Activated CD4-positive, alpha-beta memory T cell treated with anti-CD3 and anti-CD28 coated beads, Interleukin-2, amount 10 ng/mL, durations not matched to agents 7 days and 5 days (primary cell): ENCODE measurements at regions not wholly inside any gene's neighbourhood (a gene's known extent, or its start where the extent isn't known, plus 50 kb on each side); places are given as distances from the start of the nearest gene placed in this dataset.

Source experiments
- CTCF ChIA-PET: fragments of 350-600 bp; sonication (Branson Sonifier 250); formaldehyde crosslinking; loops from one replicate; lab custom pipeline; 2021; ENCODE audit warnings: antibody characterized with exemption, inconsistent platforms; lab: Charles Lee
- POLR2A ChIA-PET: fragments of 350-600 bp; sonication (Branson Sonifier 250); formaldehyde crosslinking; loops from one replicate; lab custom pipeline; 2021; ENCODE audit warnings: antibody characterized with exemption; lab: Charles Lee
- DNase-seq: peaks from one replicate; pipeline ENCODE4 v3.0.0-alpha.2; 2020
- H3K27ac Mint-ChIP-seq: one replicate; pipeline ENCODE4 v1.8.0; 2021; ENCODE audit warnings: mild to moderate bottlenecking, mixed read lengths
- H3K27me3 Mint-ChIP-seq: one replicate; pipeline ENCODE4 v1.8.0; 2021; ENCODE audit warnings: mixed read lengths
- H3K36me3 Mint-ChIP-seq: one replicate; pipeline ENCODE4 v1.8.0; 2021; ENCODE audit warnings: low read depth, mixed read lengths
- H3K4me1 Mint-ChIP-seq: one replicate; pipeline ENCODE4 v1.8.0; 2021; ENCODE audit warnings: mixed read lengths
- H3K4me3 Mint-ChIP-seq: one replicate; pipeline ENCODE4 v1.8.0; 2021; ENCODE audit warnings: mild to moderate bottlenecking, mixed read lengths
- H3K9me3 Mint-ChIP-seq: one replicate; pipeline ENCODE4 v1.8.0; 2021; ENCODE audit warnings: mixed read lengths

DNA sequence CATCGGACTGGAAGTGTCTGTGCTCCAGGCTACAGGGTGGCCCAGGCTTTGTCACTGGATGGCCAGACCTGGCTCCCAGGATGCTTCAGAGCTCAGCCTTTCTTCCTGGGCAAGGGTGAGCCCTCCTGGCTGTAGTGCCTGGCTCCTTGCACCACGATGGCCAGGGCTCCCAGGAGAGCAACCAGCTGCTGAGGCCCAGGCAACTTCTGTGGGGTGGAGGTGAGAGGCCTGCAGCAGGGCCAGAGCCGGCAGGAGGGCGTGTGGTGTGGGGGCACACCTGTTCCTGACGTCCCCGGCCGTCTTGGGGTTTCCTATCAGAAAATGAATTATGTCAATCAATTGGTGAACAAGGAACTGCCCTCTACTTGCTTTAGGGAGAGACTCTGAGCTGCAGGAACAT, 82.1 kb downstream of the DHCR7 start:
- H3K27me3 Mint-ChIP-seq, result no peaks in the 10 kb centered on the region
- H3K27ac Mint-ChIP-seq, result no peak overlapping the region
- no peak overlapping the region for H3K4me3 Mint-ChIP-seq
- DNase-seq, result no peak
- ChIA-PET CTCF (no interaction called here), POLR2A (no interaction called here)
- H3K36me3 Mint-ChIP-seq, result no peaks in the 10 kb centered on the region
- no peaks in the 10 kb centered on the region for H3K4me1 Mint-ChIP-seq
- no peaks in the 10 kb centered on the region for H3K9me3 Mint-ChIP-seq

DNA sequence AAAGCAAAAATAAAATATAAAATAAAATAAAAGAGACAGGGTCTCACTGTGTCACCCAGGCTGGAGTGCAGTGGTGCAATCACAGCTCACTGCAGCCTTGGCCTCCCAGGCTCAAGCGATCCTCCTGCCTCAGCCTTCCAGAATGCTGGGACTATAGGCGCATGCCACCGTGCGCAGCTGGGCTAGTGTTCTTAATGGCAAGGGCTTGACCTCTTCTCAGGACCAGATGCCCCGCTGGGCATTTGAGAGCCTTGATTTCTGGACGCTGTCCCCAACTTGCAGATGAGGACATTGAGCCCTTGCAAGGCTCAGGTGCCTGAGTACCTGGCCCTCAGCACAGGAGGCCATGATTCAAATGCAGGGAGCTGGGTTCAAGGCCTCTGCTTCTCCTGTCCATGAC, 82.6 kb downstream of the DHCR7 start:
- POLR2A ChIA-PET, result no interaction called here
- Mint-ChIP-seq H3K27ac (no peak overlapping the region), H3K4me1 (no peaks in the 10 kb centered on the region), H3K27me3 (no peaks in the 10 kb centered on the region), H3K9me3 (no peaks in the 10 kb centered on the region), H3K4me3 (no peak overlapping the region), H3K36me3 (no peaks in the 10 kb centered on the region)
- CTCF ChIA-PET, result no interaction called here
- no peak for DNase-seq

DNA sequence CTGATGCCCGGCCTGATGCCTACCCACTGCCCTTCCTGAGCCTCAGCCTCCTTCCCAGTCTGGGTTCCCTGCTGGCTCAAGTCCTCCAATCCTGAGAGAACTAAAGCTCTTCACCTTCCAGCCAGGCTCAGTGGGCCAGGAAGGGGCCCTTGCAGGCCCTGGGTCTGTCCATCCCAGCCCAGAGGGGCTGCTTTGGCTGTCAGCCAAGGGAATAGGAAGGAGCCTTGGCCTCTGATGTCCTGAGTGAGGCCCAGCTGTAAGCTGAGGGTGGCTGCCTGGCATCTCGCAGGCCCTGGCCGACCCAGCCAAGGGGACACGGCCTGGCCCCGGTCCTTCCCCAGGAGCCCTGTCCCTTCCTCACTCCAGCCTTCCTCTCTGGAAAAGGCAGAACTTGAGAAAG, 83.4 kb downstream of the DHCR7 start:
- POLR2A ChIA-PET, result no interaction called here
- Mint-ChIP-seq H3K36me3 (no peaks in the 10 kb centered on the region), H3K27me3 (no peaks in the 10 kb centered on the region), H3K4me3 (no peak overlapping the region), H3K4me1 (no peaks in the 10 kb centered on the region), H3K9me3 (no peaks in the 10 kb centered on the region), H3K27ac (no peak overlapping the region)
- CTCF ChIA-PET, result no interaction called here
- DNase-seq, result no peak

DNA sequence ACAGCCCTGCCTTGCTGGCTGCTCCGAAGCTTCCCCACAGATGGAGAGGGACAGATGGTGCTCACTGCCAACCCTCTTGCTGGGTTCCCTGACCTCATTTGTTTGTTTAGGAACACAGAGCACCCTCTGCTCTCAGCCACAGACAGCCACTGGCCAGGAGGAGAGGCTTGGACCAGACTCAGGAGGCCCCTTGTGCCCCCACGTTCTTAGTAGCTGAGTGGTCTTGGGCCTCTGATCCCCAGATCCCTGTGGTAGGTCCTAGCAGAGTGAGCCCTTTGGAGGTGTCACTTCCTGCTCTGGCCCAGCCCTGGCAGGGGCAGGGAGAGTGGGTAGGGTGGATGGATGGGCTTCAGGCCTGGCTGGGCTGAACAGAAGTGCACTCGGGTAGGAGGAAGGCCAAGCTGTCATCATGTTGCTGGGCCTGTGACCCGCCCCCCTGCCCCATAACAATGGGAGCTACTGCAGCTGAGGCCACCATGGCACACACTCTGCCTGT, 84.0 kb downstream of the DHCR7 start:
- Mint-ChIP-seq H3K27ac (no peak overlapping the region), H3K9me3 (no peaks in the 10 kb centered on the region)
- CTCF ChIA-PET, result no interaction called here

DNA sequence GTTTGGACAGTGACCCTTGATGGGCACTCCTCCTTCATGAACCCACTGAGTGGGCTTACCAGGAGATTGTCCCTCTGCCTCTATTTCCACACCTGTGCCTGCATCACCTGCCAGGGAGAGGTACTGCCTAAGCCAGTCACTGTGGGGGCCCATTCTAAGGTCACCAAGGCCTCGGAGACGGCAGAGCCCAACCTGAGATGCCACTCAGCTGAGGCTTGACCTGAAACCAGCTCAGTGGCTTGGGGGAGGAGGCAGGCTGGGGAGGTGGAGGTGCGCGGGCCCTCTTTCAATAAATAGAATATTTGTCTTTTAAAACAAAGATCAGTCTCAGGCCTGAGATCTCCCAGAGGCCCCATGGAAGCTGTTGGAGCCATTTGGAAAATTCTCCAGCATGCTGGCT, 84.5 kb downstream of the DHCR7 start:
- no peak for DNase-seq
- CTCF ChIA-PET, result no interaction called here
- POLR2A ChIA-PET, result no interaction called here
- Mint-ChIP-seq H3K4me1 (no peaks in the 10 kb centered on the region), H3K4me3 (no peak overlapping the region), H3K36me3 (no peaks in the 10 kb centered on the region), H3K9me3 (no peaks in the 10 kb centered on the region), H3K27me3 (no peaks in the 10 kb centered on the region), H3K27ac (no peak overlapping the region)

More for the DNA sequence above, 84.0 kb downstream of the DHCR7 start:
- H3K4me3 Mint-ChIP-seq, result no peak overlapping the region
- H3K4me1 Mint-ChIP-seq, result no peaks in the 10 kb centered on the region
- no peaks in the 10 kb centered on the region for H3K27me3 Mint-ChIP-seq
- POLR2A ChIA-PET, result no interaction called here
- no peaks in the 10 kb centered on the region for H3K36me3 Mint-ChIP-seq
- no peak for DNase-seq

DNA sequence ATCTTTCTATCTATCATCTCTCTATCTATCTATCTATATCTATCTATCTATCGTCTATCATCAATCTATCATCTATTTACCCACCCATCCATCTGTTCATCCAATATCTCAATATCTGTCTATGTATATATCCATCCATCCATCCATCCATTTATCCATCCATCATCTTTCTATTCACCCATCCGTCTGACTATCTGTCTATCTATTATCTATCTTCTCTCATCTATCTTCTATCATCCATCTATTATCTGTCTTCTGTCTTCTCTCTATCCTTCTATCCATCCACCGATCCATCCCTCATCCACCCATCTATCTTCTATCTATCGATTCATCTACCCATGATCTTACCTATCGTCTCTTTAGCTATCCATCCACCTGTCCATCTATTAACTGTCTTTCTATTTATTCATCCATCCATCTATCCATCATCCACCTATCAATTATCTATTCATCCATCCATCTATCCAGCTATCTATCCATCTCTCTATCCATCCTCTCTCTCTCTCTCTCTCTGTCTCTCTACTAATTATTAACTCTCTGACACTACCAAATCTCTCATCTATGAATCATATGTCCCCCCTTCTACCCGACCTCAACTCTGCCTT, 89.1 kb downstream of the DHCR7 start:
- H3K36me3 Mint-ChIP-seq, result no peaks in the 10 kb centered on the region
- CTCF ChIA-PET, result no interaction called here
- no peaks in the 10 kb centered on the region for H3K27me3 Mint-ChIP-seq
- H3K4me1 Mint-ChIP-seq, result no peaks in the 10 kb centered on the region
- DNase-seq, result no peak
- no peak overlapping the region for H3K4me3 Mint-ChIP-seq
- POLR2A ChIA-PET, result no interaction called here
- H3K27ac Mint-ChIP-seq, result no peak overlapping the region
- H3K9me3 Mint-ChIP-seq, result no peaks in the 10 kb centered on the region

DNA sequence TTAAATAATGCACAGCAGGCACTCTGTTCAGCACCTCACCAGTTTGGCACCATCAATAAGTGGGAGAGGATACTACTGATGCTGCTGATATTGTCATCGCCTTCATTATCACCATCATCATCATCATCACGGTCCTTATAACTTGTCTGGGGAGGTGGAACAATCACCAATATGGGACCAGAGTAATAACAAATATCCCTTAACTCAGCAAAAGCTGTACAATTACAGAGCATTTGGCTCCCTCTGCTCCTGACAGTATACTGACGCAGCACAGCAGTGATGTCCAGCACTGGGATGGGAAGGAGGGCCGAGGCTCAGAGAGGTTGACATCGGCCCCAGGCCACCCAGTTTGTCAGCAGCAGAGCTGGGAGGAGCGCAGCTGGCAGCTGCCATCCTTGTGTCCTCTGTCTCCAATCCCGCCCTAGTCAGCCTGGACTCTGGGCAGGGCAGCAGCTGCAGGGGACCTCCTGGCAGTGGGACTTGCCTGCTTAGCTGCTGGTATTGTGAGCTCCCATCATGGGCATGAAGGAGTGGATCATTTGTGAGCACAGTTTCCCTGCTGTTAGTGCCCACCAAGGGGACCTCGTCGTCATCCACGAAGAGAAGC, 90.0 kb downstream of the DHCR7 start:
- no peak overlapping the region for H3K4me3 Mint-ChIP-seq
- CTCF ChIA-PET, result no interaction called here
- H3K4me1 Mint-ChIP-seq, result no peaks in the 10 kb centered on the region
- no peaks in the 10 kb centered on the region for H3K36me3 Mint-ChIP-seq
- no peak for DNase-seq
- H3K9me3 Mint-ChIP-seq, result no peaks in the 10 kb centered on the region
- POLR2A ChIA-PET, result no interaction called here
- H3K27me3 Mint-ChIP-seq, result no peaks in the 10 kb centered on the region
- H3K27ac Mint-ChIP-seq, result no peak overlapping the region

DNA sequence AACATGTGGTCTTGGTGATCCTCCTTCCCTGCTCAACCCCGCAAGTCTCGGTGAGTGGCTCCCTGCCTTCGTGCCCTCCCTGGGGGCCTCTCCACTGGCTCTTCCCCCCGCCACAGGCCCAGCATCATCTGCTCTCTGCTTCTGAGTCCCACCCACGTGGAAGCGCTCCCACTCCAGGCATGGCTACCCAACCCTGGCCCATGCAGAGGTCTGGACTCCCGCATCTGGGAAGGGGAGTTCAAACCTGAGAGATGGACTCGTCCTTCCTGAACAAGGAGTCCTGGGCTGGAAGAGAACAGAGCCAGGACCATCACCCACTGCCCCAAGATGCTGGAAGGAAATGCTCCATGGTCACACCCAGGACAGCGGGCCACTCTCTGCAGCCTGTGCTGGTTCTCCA, 90.8 kb downstream of the DHCR7 start:
- Mint-ChIP-seq H3K4me3 (no peak overlapping the region), H3K27ac (no peak overlapping the region), H3K36me3 (no peaks in the 10 kb centered on the region), H3K27me3 (no peaks in the 10 kb centered on the region), H3K4me1 (no peaks in the 10 kb centered on the region), H3K9me3 (no peaks in the 10 kb centered on the region)
- ChIA-PET CTCF (no interaction called here), POLR2A (no interaction called here)
- DNase-seq, result no peak

DNA sequence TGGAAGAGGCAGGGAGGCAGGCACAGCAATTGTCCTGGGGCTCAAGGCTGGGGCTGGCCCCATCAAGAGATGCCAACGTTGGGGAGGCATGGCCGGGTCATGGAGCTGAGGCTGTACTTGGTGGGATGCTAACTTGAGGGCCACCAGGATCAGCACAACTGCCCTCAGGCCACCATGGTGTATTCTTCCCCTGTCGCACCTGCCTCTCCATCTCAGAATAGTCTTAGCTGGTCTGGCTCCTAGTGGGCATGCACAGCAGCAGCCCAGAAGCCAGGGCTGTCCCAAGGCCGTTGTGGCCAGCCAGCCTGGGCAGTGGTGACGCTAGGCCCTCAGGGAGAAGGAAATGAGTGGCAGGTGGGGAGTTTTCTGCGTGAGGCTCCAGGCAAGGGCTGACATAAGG, 91.3 kb downstream of the DHCR7 start:
- ChIA-PET CTCF (no interaction called here), POLR2A (no interaction called here)
- Mint-ChIP-seq H3K27me3 (no peaks in the 10 kb centered on the region), H3K4me3 (no peak overlapping the region), H3K4me1 (no peaks in the 10 kb centered on the region), H3K36me3 (no peaks in the 10 kb centered on the region), H3K27ac (no peak overlapping the region), H3K9me3 (no peaks in the 10 kb centered on the region)
- DNase-seq, result no peak

DNA sequence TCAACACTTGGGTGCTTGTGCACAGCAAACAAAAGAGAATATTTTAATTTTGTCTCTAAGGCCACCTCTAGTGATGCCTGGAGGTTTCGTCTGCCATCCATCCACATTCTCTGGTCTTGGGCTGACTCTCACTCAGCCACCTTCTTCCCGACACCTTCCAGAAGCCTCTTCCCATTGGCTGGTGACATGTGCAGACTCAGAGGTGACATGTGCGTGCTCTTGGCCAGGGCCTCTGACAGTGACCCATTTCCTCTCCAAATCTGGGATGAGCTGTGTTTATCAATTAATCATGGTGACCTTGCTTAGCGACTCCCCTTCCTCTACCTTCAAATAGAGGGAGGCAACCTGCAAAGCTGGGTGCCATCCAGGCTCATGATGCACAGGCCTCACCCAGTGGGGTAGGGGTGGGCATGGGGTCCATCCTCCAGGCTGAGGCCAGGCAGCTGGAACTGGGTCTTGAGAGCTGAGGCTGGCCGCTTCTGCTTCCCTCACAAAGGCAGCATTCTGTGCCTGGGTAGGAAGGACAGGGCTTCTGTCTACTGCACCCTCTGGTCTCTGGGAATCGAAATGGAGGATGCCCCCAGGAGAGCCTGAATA, 91.8 kb downstream of the DHCR7 start:
- Mint-ChIP-seq H3K4me1 (no peaks in the 10 kb centered on the region), H3K4me3 (no peak overlapping the region), H3K9me3 (no peaks in the 10 kb centered on the region), H3K27ac (no peak overlapping the region), H3K27me3 (no peaks in the 10 kb centered on the region), H3K36me3 (no peaks in the 10 kb centered on the region)
- no peak for DNase-seq
- CTCF ChIA-PET, result no interaction called here
- POLR2A ChIA-PET, result no interaction called here

DNA sequence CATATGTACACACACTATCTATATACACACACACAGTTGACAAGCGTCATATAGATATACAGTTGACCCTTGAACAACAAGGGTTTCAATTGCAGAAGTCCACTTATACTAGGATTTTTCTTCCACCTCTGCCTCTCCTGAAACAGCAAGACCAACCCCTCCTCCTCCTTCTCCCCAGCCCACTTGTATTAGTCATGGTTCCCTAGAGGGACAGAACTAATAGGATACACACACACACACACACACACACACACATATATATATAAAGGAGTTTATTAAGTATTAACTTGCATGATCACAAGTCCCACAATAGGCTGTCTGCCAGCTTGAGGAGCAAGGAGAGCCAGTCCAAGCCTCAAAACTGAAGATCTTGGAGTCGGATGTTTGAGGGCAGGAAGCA, 92.9 kb downstream of the DHCR7 start:
- ChIA-PET CTCF (no interaction called here), POLR2A (no interaction called here)
- no peaks in the 10 kb centered on the region for H3K36me3 Mint-ChIP-seq
- no peaks in the 10 kb centered on the region for H3K9me3 Mint-ChIP-seq
- no peak overlapping the region for H3K4me3 Mint-ChIP-seq
- no peak overlapping the region for H3K27ac Mint-ChIP-seq
- H3K4me1 Mint-ChIP-seq, result no peaks in the 10 kb centered on the region
- no peak for DNase-seq
- H3K27me3 Mint-ChIP-seq, result no peaks in the 10 kb centered on the region

DNA sequence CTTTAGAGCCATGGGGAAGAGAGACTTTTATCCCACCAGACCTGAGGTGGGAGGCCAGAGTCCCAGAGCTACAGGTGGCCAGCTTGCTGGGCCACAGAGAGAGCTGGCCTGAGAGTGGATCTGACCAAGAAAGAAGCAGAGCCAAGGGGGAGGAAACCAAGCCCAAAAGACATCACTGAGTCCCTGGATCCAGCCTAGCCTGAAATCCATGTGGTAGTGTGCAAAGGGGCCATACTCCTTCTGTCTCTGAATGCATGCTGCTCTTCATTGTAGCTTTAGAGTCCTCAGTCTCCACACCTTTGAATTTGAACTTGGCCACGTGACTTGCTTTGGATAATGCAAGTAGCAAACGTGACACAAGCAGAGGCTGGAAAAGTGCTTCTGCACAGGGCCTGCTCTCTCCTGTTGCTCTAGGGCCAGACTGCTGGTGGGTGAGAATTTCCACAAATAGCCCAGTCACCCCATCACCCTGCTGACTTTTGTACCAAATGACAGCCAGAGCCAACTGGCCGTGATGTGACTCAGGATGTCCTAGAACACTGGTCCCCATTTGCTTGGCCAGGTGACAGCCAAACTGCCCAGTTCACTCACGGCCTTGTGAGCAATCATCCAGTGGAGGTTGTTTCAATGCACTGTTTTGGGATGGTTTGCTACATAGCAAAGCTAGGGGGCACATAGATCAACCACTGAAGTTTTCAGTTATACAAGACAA, 93.6 kb downstream of the DHCR7 start:
- H3K36me3 Mint-ChIP-seq, result no peaks in the 10 kb centered on the region
- no peaks in the 10 kb centered on the region for H3K9me3 Mint-ChIP-seq
- no peaks in the 10 kb centered on the region for H3K4me1 Mint-ChIP-seq
- H3K4me3 Mint-ChIP-seq, result no peak overlapping the region
- DNase-seq, result no peak
- H3K27ac Mint-ChIP-seq, result no peak overlapping the region
- no peaks in the 10 kb centered on the region for H3K27me3 Mint-ChIP-seq
- ChIA-PET POLR2A (no interaction called here), CTCF (no interaction called here)

DNA sequence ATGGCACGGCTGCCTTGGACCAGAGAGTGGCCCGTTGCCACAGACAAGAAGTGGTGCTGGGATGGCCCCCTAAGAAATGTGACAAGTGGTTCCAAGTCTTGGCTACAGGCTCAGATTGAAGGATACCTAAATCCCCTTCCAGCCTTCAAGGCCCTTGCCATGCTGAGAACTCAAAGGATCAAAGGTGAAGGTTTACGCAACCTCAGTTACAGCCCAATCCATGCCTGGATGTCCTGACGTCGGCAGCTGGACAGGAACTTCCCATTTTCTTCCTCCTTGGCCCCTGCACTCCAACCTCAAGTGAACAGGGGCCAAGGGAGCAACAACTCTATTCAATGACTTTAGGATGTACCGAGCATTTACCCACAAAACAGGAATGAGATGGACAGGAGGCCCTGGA, 95.4 kb downstream of the DHCR7 start:
- POLR2A ChIA-PET, result no interaction called here
- peaks cover 7% of the 10 kb centered on the region for H3K27me3 Mint-ChIP-seq
- DNase-seq, result no peak
- H3K4me1 Mint-ChIP-seq, result no peaks in the 10 kb centered on the region
- no peaks in the 10 kb centered on the region for H3K36me3 Mint-ChIP-seq
- H3K4me3 Mint-ChIP-seq, result no peak overlapping the region
- H3K27ac Mint-ChIP-seq, result no peak overlapping the region
- H3K9me3 Mint-ChIP-seq, result no peaks in the 10 kb centered on the region
- CTCF ChIA-PET, result no interaction called here
